HG02759 (cell line): ENCODE measurements at regions not wholly inside any gene's neighbourhood (a gene's known extent, or its start where the extent isn't known, plus 50 kb on each side); places are given as distances from the start of the nearest gene placed in this dataset.
"Not testable (repeated sequence)": the region's sequence is repeated elsewhere in the genome, so short reads cannot be mapped to it uniquely, and the experiment has no call there.

Experiments
- ATAC-seq: cut with Tn5 transposase; IDR thresholded peaks from one replicate; pipeline ENCODE4 v1.9.1; 2021; ENCODE audit warnings: mild to moderate bottlenecking, moderate library complexity; ENCODE audit not compliant: unreplicated experiment

DNA sequence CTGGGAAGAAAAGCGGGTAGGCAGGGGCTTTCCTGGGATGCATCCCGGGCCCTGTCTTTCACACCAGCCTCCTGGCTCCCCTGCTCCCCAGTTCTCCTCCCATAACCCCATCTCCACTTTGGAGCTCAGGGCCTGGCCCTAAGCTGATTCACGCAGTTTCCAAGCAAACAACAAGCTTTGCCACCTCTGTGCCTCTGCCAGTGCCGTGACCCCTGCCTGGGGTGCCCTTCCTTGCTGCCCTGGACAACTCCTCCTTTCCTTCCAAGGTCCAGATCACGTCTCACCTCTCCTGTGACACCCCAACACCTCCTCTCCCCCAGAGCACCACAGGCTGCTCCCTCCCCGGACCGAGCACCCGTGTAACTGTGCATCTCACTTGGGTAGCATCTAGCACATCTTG, 184.5 kb downstream of the NPIPB11 start:
- not testable (repeated sequence) for ATAC-seq

DNA sequence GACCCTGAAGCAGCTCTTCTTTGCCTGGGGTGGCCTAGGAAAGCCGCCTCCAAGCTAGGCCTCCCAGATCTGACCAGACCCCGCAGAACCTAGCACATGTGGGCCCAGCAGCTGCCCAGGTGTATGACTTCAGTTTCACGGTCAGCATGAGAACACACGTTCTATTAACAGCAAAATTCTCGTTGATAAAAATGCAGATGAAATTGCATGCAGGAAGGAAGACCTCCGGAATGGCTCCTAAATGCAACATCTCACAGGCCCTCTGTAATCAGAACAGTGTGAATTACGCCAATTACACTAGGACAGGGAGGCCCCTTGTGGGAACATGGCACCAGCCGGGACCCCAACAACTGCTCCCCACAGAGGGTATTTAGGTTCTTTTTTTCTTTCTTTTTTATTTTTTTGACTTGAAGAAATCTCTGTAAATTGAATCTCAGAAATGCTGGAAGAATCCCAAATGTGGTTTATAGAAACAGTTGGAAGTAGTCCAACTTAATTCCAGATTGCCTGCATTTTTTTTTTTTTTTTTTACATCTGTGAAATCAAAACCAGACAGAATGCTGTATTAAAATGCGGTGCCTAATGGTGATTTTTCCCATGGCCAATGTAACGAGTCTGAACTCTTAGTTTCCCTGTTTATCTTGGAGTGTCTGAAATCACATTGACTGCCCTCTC, 185.1 kb downstream of the NPIPB11 start:
- ATAC-seq: not testable (repeated sequence)

DNA sequence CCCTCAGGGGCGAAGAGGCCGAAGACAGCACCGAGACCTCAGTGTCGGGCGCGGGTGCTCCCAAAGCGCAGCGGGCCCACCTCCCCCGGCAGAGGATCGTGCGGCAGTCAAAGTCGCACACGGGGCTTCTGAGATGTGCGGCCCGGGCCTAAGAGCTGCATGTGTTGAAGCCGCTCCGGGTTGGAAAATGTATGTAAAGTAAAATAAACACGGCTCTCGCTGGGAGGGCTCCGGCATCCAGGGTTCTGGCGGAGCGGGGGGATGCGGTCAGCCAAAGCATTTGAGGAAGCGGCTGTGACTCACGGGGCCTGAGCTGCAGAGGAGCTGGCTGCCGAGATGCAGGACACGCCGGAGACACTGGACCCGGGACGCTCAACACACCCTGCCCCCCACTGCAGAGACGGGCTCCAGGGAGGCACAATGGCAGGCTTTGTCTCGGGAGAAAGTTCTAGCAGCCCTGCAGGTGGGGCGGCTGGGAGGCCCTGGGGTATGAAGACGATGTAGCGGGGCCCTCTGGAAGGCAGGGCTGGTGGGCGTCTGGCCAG, 185.8 kb downstream of the NPIPB11 start:
- ATAC-seq: not testable (repeated sequence)

DNA sequence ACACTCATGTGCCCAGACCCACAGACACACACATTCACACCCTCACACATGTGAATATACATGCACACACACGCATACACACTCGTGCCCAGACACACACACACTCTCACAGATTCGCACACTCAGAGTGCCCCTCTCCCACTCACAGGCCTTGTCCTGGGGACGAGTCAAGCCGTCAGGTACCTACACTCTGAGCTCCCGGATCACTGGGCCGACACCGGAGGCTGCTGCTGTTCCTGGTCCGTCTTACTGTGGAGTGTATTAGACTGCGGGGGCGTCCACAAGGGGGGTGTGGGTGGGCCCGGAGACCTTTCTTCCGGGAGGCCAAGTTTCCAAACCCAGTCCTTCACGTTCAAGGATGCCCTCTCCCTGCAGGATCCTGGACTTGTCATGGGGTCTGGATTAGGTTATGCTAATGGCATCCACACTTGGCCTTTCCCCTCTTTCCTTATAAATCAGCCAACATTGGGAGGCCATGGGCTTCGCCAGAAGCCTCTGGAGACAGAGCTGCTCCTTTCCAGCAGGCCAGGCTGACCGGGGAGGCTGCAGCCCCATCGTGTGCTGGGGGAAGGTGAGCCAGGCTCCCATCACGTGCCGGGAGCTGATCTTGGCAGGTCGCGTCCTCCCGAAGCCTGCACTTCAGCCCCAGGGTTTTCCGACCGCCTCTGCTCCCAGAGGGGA, 186.4 kb downstream of the NPIPB11 start:
- not testable (repeated sequence) for ATAC-seq

DNA sequence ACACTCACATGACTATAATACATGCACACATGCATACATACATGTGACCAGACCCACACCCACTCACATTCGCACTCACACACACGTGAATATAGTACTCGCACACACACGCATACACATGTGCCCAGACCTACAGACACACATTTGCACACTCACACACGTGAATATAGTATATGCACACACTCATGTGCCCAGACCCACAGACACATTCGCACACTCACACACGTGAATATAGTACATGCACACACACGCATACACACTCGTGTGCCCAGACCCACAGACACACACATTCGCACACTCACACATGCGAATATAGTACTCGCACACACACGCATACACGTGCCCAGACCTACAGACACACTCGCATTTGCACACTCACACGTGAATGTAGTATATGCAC, 186.9 kb downstream of the NPIPB11 start:
- ATAC-seq: not testable (repeated sequence)

DNA sequence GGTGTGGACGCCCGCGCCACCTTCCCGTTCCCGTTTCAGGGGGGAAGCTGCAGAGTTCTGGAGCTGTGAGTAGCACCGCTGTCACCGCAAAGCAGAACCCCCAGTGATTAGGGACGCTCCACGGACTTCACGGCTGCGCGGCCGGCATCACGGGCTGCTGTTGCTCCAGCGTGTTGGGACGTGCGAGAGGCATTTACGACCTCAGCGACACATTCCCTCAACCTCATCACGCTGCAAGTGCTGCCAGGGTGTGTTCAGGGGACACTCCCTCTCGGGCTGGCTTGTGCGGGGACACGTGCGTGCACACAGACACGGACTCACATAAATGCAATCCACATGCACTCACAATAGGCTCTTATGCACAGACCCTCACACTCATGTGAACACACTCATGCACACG, 187.9 kb downstream of the NPIPB11 start:
- ATAC-seq: not testable (repeated sequence)

DNA sequence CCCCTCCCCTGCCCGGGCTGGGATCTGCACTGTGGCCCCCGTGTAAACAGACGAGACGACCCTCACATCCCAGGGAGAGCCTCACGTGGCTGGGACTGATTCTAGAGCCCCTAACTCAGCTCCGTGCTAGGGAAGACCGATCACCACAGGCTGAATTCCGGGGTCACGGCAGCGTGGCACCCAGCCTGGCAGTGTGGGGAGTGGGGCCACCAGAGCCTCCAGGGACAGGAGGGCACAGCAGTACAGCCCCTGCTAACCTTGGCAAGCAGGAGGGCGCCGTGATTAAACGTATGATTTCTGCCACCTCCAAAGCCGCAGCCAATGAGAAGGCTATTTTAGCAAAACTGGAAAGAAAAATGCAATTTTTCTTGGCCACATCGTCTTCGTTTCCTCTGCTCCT, 188.3 kb downstream of the NPIPB11 start:
- not testable (repeated sequence) for ATAC-seq

DNA sequence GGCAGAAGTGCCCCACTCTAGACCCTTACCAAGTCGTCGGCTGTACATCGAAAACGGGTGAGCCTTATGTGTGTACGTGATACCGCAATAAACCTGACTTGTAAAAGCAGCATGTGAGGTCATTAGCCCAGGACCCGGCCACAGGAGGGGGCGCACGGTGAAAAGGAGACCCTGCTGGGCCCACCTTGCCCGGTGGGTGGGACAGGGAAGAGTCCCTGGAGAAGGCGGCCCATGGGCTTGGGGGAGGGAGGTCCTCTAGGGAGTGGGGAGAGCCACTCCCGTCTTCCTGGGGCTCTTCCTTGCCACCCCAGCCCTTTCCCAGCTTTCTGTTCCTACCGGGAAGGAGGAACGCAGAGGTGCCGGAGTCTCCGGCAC, 188.8 kb downstream of the NPIPB11 start:
- not testable (repeated sequence) for ATAC-seq

DNA sequence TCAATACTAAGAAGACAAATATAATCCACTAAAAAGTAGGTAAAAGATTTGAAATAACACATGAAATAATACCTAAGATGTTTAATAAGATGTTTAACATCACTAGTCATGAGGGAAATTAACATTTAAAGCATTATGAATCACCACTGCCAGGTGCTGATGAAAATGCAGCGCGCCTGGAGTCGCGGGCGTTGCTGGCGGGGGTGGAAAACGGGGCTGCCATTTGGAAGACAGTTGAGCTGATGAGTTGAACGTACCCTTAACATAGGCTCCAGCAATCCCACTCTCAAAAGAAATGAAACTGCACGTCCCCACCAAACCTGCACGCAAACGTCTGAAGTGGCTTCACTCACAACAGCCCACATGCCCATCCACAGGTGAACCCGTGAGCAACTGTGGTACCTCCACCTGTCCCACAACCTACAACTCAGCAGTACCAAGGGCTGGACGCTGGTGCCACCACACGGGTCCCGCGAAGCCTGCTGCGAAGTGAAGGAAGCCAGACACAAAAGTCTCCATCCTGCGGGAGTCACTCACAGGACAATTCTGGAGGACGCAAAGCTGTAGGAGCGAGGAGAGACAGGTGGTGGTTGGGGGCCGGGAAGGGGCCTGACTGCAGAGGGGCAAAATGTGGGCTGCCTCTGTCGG, 189.3 kb downstream of the NPIPB11 start:
- not testable (repeated sequence) for ATAC-seq

DNA sequence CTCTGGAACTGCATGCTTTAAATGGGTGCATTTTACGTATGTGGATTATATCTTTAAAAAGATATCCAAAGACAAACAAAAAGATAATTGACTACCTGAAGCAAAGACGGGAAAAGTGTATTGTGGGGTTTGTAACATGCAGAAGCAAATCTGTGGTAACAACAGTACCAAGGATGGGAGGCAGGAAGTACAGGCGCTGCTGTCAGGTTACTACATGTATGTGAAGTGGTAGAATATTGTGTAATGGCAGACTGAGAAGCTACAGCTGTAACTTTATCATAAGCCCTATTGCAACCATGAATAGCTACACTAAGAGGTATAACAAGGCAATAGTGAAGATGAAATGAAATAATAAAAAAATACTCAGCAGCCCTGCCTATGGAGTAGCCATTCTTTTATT, 192.7 kb downstream of the NPIPB11 start:
- not testable (repeated sequence) for ATAC-seq

DNA sequence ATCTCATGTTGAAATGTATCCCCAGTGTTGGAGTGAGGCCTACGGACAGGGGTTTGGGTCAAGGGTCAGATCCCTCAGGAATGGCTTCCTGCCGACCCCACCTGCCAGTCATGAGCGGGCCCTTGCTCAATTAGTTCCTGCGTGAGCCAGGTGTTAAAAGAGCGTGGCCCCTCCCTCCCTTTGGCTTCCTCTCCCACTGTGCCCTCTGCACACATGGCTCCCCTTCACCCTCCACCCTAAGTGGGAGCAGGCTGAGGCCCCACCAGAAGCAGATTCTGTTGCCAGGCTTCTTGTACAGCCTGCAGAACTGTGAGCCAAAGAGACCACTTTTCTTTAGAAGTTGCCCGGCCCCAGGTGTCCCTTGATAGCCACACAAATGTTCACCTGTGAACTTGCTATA, 193.3 kb downstream of the NPIPB11 start:
- ATAC-seq: not testable (repeated sequence)

DNA sequence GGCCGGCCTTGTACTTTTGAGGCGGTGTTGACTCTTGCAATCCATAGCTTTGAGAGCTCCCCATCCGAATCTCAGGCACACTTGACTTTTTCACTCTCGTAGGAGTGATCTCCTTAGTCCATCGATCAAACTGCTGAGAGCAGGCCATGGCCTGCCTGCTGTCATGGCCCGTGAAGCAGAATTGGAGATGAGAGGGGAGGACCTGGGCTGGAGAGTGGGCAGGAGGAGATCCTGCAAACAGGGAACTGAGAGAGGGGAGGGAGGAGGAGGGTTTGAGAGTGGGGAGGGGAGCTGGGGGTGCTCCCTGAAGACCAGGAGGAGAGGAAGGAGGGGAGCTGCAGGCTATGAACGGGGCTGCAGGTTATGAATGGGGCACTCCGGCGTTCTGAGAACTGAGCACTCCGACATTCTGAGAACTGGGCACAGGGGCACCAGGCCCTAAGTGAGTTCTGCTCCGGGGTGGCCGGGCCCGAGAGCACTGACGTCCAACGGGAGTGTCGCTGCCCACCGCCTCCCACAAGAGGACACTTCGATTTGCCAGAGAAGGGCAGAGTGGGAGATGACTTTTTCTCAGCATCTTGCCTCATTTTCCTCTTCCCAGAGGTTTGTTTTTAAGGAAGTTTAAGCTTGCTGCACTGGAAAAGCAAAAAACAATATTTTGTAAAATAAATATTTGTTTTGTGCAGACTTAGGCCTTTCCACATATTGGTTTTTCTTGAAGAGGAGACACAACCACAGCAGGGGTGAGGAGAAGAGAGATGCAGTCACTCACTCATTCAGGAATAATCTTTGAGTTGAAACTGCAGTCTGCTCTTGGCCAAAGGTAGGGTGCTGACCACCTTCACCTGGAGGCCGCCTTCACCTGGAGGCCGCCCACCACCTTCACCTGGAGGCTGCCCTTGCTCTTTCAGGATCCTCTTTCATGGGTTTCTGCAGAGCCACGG, 194.2 kb downstream of the NPIPB11 start:
- not testable (repeated sequence) for ATAC-seq

DNA sequence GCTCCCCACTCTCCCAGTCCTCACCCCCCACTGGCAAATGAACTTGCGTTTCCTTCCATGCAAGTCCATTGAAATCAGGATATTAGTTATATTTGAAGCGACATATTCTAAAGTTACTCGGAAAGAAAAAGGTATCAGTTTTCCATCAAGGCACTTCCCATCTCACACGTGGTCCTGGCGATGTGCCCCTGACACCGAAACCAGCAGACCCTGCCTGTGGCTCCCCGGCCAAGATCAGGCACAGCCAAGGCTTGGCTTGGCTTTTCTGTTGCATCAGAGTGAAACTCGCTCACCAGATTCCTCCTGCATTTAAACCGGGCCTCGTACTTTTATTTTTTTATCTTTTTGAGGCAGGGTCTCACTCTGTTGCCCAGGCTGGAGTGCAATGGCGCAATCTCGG, 195.1 kb downstream of the NPIPB11 start:
- ATAC-seq: not testable (repeated sequence)

DNA sequence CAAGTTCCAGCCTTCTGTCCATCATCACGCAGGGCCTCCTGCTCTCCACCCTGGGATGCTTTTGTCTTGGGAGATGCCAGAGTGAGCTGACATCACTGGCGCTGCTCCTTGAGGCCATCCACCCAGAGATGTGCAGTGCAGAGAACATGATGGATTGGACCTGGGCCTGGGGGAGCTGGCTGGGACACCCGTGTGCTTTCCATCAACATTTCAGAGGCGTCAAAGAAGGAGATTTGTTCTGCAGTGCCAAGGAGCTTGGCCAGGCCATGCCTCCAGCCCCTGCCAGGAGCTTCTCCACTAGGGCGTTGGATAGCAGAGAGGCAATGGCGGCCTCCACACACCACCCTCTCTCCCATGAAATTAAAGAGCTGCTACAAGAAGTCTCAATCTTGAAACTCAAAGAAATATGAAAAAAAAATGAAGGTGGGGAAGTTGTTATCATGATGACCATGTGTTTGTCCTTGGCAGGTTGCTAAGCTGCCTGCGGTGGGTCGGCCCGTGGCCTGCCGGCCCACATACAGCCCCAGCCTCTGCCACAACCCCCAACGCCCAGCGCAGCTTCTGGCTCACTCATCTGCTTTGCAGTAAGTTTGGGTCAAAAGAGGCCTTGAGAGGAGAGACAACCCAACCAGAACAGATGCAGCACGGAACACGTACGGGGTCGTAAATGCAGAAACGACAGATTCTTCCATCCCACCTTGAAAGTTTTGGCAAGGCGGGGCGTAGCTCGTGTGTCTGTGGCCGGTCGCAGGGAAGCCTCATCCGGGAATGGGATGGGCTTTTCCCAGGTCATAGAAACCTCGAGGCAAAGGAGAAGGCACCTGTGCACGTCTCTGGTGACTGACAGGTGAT, 196.0 kb downstream of the NPIPB11 start:
- not testable (repeated sequence) for ATAC-seq

DNA sequence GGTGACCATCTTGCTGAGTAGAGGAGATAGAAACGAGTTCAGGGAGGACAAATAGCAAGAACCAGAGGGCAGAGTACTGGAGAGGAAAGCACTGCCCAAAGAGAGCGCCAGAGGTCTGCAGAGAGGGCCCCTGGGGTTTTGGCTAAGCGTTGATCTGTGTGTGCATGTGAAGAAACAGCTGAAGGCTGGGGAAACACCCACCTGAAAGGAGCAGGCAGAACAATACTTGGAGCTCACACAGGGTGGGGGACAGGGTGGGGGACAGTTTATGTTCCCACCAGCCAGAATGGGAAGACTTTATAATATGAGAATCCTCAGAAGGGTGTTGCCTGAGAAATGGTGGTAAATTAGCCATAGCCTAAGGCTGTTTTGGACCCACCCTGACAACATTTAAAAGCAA, 200.4 kb downstream of the NPIPB11 start:
- not testable (repeated sequence) for ATAC-seq

DNA sequence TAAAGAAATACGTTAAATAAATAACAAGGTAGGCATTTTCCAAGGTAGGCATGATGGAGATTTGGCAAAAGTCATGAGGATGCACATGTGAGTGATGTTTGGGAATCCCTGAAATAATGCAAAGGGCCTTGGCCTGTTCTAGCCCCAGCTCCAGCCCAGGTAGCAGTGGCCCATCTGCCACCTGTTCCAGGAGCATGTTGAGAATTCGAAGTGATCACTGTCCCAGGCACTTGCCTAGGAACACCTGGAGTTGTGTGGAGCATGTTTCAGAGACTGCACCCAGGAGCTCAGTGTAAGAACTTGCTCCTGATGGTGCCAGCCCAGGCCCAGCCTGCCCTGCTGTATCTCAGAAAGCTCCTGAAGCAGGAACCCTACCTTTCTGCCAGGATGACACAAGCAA, 201.4 kb downstream of the NPIPB11 start:
- not testable (repeated sequence) for ATAC-seq

DNA sequence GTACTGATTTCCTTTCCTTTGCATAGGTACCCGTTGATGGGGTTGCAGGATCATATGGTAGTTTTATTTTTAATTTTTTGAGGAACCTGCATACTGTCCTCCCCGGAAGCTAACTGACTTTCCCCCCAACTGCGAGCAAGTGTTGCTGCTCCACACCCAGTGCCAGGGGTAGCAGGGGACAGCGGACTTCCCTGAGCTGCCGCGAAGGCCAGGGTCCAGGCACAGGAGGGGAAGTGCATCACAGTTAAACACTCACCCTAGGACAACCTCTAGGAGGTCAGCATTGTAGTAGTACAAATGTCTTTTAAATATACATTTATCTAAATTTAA, 201.7 kb downstream of the NPIPB11 start:
- ATAC-seq: no peak

DNA sequence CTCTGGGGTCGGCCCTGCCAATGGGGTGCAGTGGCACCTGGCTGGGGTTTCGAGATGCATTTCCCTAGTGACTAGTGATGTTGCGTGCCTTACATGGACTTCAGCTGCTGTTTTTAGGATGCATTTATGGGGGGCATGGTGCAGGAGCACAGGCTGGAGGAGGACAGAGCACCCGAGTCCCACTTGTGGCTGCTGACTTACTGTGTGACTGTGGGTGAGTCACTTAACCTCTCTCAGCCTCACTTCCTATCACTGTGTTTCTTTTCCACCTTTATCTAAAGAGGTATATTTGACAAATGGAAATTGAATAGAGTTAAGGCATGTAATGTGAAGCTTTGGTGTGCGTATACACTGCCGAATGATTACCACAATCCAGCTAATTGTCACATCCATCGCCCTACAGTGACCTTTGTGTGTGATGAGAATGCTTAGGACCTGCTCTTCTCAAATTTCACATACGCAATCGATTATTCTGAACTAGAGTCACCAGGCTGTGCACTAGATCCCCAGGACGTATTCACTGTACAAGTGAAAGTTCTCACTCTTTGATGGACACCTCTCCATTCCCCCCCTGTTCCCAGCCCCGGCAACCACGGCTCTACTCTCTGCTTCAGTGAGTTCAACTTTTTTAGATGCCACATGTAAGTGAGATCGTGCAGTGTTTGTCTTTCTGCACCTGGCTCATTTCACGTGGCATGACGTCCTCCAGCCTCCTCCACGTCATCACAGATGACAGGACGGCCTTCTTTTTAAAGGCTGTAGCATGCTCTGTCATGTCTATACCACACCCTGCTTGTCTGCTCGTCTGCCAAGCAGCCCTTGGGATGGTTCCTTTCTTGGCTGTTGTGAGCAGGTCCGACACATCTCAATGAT, 202.3 kb downstream of the NPIPB11 start:
- ATAC-seq: not testable (repeated sequence)
